ENCODE measurements at regions not wholly inside any gene's neighbourhood (a gene's known extent, or its start where the extent isn't known, plus 50 kb on each side); places are given as distances from the start of the nearest gene placed in this dataset.

- no peak for DNase-seq (ENCODE audit: low read depth)
These were observed 173.7 kb upstream of the FAT4 start for GRCh38 chr4:125140966-125141495.

- no peak for DNase-seq (ENCODE audit: low read depth)
These were observed 179.1 kb upstream of the FAT4 start for GRCh38 chr4:125135652-125136051.

GRCh38 chr4:125132729-125133128, 182.0 kb upstream of the FAT4 start:
- no peak for DNase-seq (ENCODE audit: low read depth)

GRCh38 chr4:125131891-125132680, 182.7 kb upstream of the FAT4 start:
- no peak for DNase-seq (ENCODE audit: low read depth)

- DNase-seq (ENCODE audit: low read depth) = no peak
These were observed 189.5 kb upstream of the FAT4 start for GRCh38 chr4:125125276-125125675.

- DNase-seq (ENCODE audit: low read depth) = no peak
These were observed 191.1 kb upstream of the FAT4 start for GRCh38 chr4:125123570-125124109.

GRCh38 chr4:125121581-125121980, 193.2 kb upstream of the FAT4 start:
- DNase-seq (ENCODE audit: low read depth) = no peak

- no peak for DNase-seq (ENCODE audit: low read depth)
These were observed 198.3 kb upstream of the FAT4 start for GRCh38 chr4:125116431-125116830.

- DNase-seq (ENCODE audit: low read depth) = no peak
These were observed 198.8 kb upstream of the FAT4 start for GRCh38 chr4:125115941-125116340.

- DNase-seq (ENCODE audit: low read depth) = no peak
These were observed 199.3 kb upstream of the FAT4 start for GRCh38 chr4:125115476-125115875.

- DNase-seq (ENCODE audit: low read depth) = no peak
These were observed 202.2 kb upstream of the FAT4 start for GRCh38 chr4:125112536-125112935.

GRCh38 chr4:125111323-125111722, 203.4 kb upstream of the FAT4 start:
- DNase-seq (ENCODE audit: low read depth) = no peak

- DNase-seq (ENCODE audit: low read depth) = no peak
These were observed 209.2 kb upstream of the FAT4 start for GRCh38 chr4:125105561-125105960.

GRCh38 chr4:125104616-125105015, 210.1 kb upstream of the FAT4 start:
- DNase-seq (ENCODE audit: low read depth) = no peak

GRCh38 chr4:125101719-125102118, 213.0 kb upstream of the FAT4 start:
- DNase-seq (ENCODE audit: low read depth) = no peak

GRCh38 chr4:125097729-125098128, 217.0 kb upstream of the FAT4 start:
- no peak for DNase-seq (ENCODE audit: low read depth)

- DNase-seq (ENCODE audit: low read depth) = no peak
These were observed 218.1 kb upstream of the FAT4 start for GRCh38 chr4:125096662-125097061.

- no peak for DNase-seq (ENCODE audit: low read depth)
These were observed 223.2 kb upstream of the FAT4 start for GRCh38 chr4:125091541-125091940.

- no peak for DNase-seq (ENCODE audit: low read depth)
These were observed 223.7 kb upstream of the FAT4 start for GRCh38 chr4:125091101-125091500.

GRCh38 chr4:125084608-125085007, 230.1 kb upstream of the FAT4 start:
- DNase-seq (ENCODE audit: low read depth) = no peak

GRCh38 chr4:125082729-125083417, 231.9 kb upstream of the FAT4 start:
- no peak for DNase-seq (ENCODE audit: low read depth)

GRCh38 chr4:125072269-125072668, 242.5 kb upstream of the FAT4 start:
- no peak for DNase-seq (ENCODE audit: low read depth)

- no peak for DNase-seq (ENCODE audit: low read depth)
These were observed 243.9 kb upstream of the FAT4 start for GRCh38 chr4:125070861-125071260.
